ENCODE measurements at regions not wholly inside any gene's neighbourhood (a gene's known extent, or its start where the extent isn't known, plus 50 kb on each side); places are given as distances from the start of the nearest gene placed in this dataset.

DNA sequence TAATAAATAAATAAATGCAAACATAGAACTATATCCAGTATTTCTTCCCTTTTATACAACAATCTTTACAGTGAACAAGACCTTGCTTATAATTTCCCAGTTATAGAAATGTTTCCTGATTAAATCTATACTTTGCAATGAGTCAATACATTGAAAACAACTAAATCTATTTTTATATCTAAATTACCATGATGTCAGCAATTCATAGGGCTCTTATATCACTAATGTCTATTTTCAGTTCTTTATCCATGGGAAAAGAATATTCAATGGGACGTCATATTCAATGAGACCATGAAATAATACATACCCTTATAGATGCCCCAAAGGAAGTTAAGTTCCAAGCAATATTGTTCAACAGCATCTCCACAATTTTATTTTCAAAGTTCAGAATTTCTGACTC is 359.9 kb downstream of the CASP12 start:
- no peaks in the 10 kb centered on the region for H3K4me1 Mint-ChIP-seq
- DNase-seq, result no peak
- CTCF ChIA-PET, result no interaction called here
- H3K27me3 Mint-ChIP-seq, result no peaks in the 10 kb centered on the region
- no peak overlapping the region for H3K27ac Mint-ChIP-seq
- POLR2A ChIA-PET, result no interaction called here
- no peaks in the 10 kb centered on the region for H3K36me3 Mint-ChIP-seq (ENCODE audit: low read depth)
- H3K9me3 Mint-ChIP-seq, result no peaks in the 10 kb centered on the region
- no peak overlapping the region for H3K4me3 Mint-ChIP-seq

DNA sequence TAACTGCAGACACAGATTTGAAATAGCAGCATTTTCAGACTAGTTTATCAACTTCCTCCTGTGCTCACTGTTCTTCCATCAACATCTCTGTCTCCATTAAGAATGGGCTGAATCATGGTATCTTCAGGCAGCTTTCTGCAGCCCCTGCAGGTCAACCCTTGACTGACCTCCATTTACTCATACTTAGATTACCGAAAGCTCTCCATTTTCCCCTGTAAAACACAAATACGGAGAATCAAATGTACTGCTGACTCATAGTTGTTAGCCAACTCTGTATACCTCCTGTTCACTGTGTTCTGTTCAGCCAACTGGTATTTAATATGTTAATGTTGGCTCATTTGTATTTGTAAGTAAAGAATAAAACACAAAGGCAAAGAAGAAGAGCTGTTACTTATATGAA is 364.0 kb downstream of the CASP12 start:
- no peaks in the 10 kb centered on the region for H3K27me3 Mint-ChIP-seq
- POLR2A ChIA-PET, result no interaction called here
- no peaks in the 10 kb centered on the region for H3K36me3 Mint-ChIP-seq (ENCODE audit: low read depth)
- no peaks in the 10 kb centered on the region for H3K9me3 Mint-ChIP-seq
- no peaks in the 10 kb centered on the region for H3K4me1 Mint-ChIP-seq
- H3K27ac Mint-ChIP-seq, result no peak overlapping the region
- H3K4me3 Mint-ChIP-seq, result no peak overlapping the region
- CTCF ChIA-PET, result no interaction called here
- DNase-seq, result no peak

DNA sequence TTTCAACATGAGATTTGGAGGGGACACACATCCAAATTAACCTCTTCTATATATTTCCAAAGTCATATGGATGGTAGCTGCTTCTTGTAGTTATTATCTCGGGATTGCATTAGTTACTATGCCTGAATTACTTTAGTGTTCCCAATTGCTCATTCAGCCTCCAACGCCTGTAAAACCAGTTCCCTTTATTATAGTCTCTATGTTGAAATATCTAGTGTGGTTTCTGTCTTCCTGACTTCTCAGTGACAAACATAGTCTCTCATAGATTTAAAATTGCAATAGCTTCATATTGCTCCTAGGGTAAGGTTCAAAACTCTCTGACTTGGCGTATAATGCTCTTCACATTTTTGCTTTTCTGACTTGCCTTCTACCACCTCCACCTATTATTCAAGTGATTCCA is 366.4 kb downstream of the CASP12 start:
- CTCF ChIA-PET, result interaction anchor here (1.0 kb wide), 1 partner anchor 25 kb away, joined by 4 read pairs; no protein-coding TSS in a partner anchor
- no peak for DNase-seq
- Mint-ChIP-seq H3K4me1 (no peaks in the 10 kb centered on the region), H3K27ac (no peak overlapping the region), H3K36me3 (ENCODE audit: low read depth) (no peaks in the 10 kb centered on the region), H3K27me3 (no peaks in the 10 kb centered on the region), H3K4me3 (no peak overlapping the region), H3K9me3 (no peaks in the 10 kb centered on the region)
- POLR2A ChIA-PET, result no interaction called here

DNA sequence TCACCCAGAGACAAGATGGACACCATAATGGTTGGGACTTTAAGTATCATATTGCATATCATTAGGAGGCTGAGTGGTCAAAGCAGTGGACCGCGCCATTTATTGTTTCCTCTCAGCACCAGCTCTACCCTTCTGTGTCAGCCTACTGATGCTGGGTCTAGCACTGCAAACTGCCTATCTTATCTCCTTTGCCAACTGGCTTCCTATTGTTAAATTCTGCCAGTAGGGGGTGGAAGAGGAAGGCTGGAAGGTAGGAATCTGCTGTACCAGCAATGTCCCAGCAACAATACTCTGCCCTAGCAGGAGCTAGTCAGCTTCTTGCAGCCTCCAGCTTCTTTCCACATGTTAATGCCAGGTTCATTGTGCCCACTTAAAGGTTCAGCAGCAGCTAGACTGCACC is 367.1 kb upstream of the PDGFD start:
- POLR2A ChIA-PET, result interaction anchor here (0.6 kb wide), 1 partner anchor 27 kb away, joined by 3 read pairs; no protein-coding TSS in a partner anchor
- Mint-ChIP-seq H3K9me3 (no peaks in the 10 kb centered on the region), H3K36me3 (ENCODE audit: low read depth) (no peaks in the 10 kb centered on the region), H3K27ac (no peak overlapping the region), H3K4me1 (no peaks in the 10 kb centered on the region), H3K27me3 (no peaks in the 10 kb centered on the region), H3K4me3 (no peak overlapping the region)
- peak; percentile 18 for DNase-seq
- CTCF ChIA-PET, result interaction anchor here (0.7 to 1.2 kb wide), 3 partner anchors 26 to 502 kb away, joined by 3 to 4 read pairs (median 3); no protein-coding TSS in a partner anchor

DNA sequence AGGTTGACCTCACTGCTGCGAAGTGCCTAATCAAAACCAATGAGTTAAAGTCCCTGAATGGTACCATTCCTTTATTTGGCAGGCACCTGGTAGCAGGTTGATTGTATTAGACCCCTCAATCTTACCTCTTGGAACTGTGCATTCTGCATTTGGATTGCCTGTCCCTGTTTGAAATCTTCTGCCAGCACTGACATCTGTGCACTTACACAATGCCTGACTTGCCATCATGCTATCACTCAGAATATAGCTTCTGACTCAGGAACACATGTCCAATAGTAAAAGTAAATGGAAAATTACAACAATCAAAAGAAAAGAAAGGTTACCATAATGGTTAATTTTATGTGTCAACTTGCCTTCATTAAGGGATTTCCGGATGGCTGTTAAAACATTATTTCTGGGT is 366.0 kb upstream of the PDGFD start:
- POLR2A ChIA-PET, result no interaction called here
- Mint-ChIP-seq H3K4me1 (no peaks in the 10 kb centered on the region), H3K9me3 (no peaks in the 10 kb centered on the region), H3K27ac (no peak overlapping the region), H3K36me3 (ENCODE audit: low read depth) (no peaks in the 10 kb centered on the region), H3K4me3 (no peak overlapping the region), H3K27me3 (no peaks in the 10 kb centered on the region)
- no peak for DNase-seq
- CTCF ChIA-PET, result no interaction called here

DNA sequence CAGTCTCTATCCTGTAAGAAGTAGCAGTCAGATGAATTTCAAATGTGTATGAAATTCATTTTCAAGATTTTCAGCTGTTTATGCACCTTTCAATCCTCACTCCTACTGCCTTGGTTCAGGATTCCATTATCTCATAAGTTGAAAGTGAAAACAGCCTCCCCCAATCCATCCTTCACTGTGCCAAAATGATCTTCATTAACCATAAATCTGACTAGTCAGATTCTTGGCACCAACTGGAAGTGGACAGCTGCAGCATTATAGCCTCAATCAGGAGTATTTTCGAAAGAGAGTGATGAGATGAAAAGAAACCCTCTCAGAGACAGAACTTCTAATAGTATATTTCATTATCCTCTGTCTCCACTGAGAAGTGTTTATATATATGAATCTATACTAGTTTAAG is 365.3 kb upstream of the PDGFD start:
- H3K4me1 Mint-ChIP-seq, result no peaks in the 10 kb centered on the region
- H3K27ac Mint-ChIP-seq, result no peak overlapping the region
- no peak overlapping the region for H3K4me3 Mint-ChIP-seq
- H3K9me3 Mint-ChIP-seq, result no peaks in the 10 kb centered on the region
- CTCF ChIA-PET, result no interaction called here
- no peak for DNase-seq
- POLR2A ChIA-PET, result no interaction called here
- no peaks in the 10 kb centered on the region for H3K36me3 Mint-ChIP-seq (ENCODE audit: low read depth)
- no peaks in the 10 kb centered on the region for H3K27me3 Mint-ChIP-seq

DNA sequence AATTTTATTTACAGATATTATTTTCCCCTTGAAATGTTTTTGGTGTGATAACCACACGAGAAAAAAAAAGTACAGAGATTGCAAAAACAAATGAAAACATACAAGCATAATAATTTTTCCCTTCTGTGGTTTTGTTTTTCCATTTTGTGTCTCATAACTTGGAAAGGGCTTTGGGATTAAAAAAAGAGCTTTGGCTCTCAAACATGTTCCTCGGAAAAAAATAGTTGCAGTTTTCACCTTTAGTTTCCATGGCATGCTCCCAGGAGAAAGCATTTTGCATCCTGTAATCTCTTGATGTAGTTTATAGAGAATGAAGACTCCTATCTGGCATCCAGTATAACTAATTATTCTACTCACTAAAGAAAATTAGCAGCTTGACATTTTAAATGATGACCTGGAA is 362.1 kb upstream of the PDGFD start:
- Mint-ChIP-seq H3K27me3 (no peaks in the 10 kb centered on the region), H3K4me1 (no peaks in the 10 kb centered on the region), H3K27ac (no peak overlapping the region), H3K4me3 (no peak overlapping the region), H3K9me3 (no peaks in the 10 kb centered on the region), H3K36me3 (ENCODE audit: low read depth) (no peaks in the 10 kb centered on the region)
- DNase-seq, result no peak
- CTCF ChIA-PET, result no interaction called here
- POLR2A ChIA-PET, result no interaction called here

DNA sequence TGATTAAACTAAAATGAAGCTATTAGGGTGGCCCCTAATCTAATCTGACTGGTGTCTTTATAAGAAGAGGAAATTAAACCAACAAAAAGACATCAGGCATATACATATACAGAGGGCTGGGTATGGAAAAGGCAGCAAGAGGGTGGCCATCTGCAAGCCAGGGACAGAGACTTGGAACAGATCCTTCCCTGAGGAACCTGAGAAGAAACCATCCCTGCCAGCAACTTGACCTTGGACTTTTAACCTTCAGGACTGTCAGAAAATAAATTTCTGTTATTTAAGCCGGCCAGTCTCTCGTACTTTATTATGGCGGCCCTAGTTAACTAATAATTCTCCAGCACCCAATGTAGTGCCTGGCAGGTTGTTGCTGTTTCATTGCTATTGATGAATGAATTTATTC is 361.5 kb upstream of the PDGFD start:
- DNase-seq, result no peak
- no peak overlapping the region for H3K4me3 Mint-ChIP-seq
- POLR2A ChIA-PET, result no interaction called here
- H3K9me3 Mint-ChIP-seq, result no peaks in the 10 kb centered on the region
- no peaks in the 10 kb centered on the region for H3K27me3 Mint-ChIP-seq
- H3K36me3 Mint-ChIP-seq (ENCODE audit: low read depth), result no peaks in the 10 kb centered on the region
- CTCF ChIA-PET, result no interaction called here
- no peaks in the 10 kb centered on the region for H3K4me1 Mint-ChIP-seq
- H3K27ac Mint-ChIP-seq, result no peak overlapping the region

DNA sequence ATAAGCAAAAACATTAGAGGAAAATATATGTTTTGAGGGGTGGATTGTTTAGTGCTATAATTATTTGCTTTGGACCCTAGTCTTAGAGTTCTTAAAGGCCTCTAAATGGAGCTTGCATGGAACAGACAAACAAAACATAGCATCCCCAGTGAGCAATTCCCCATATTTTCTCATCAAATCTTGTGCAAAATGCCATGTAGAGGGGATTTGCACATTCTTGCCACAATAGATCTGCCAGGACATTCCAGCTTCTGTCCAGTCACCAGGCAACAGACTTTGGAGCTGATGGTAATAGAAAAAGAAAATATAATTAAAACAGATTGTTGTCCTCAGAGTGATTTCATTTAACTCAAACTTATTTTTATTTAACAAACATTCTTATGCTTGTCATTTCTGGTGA is 360.3 kb upstream of the PDGFD start:
- Mint-ChIP-seq H3K4me1 (no peaks in the 10 kb centered on the region), H3K4me3 (no peak overlapping the region), H3K36me3 (ENCODE audit: low read depth) (no peaks in the 10 kb centered on the region), H3K9me3 (no peaks in the 10 kb centered on the region), H3K27me3 (peaks cover 3% of the 10 kb centered on the region), H3K27ac (no peak overlapping the region)
- POLR2A ChIA-PET, result no interaction called here
- DNase-seq, result no peak
- CTCF ChIA-PET, result no interaction called here

DNA sequence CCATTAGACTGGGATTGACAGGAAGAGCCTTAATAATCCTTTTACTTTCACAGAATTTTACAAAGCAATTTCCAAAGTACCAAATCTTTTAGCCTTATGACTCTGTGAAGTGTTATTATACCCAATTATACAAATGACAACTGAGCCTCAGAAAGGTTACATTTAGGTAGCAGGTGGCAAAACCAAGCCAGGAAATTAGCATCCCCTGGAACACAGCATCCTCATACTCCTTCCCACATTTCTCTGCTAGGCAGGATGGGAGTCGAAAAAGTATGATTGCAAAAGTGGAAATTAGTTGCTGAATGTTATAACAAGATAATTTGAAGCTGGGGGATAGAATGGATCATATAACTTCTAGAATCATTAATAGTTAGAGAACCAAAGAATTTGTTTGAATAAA is 359.7 kb upstream of the PDGFD start:
- H3K9me3 Mint-ChIP-seq, result no peaks in the 10 kb centered on the region
- DNase-seq, result no peak
- H3K27me3 Mint-ChIP-seq, result peaks cover 4% of the 10 kb centered on the region
- H3K36me3 Mint-ChIP-seq (ENCODE audit: low read depth), result no peaks in the 10 kb centered on the region
- CTCF ChIA-PET, result no interaction called here
- H3K27ac Mint-ChIP-seq, result no peak overlapping the region
- no peak overlapping the region for H3K4me3 Mint-ChIP-seq
- POLR2A ChIA-PET, result no interaction called here
- H3K4me1 Mint-ChIP-seq, result no peaks in the 10 kb centered on the region

DNA sequence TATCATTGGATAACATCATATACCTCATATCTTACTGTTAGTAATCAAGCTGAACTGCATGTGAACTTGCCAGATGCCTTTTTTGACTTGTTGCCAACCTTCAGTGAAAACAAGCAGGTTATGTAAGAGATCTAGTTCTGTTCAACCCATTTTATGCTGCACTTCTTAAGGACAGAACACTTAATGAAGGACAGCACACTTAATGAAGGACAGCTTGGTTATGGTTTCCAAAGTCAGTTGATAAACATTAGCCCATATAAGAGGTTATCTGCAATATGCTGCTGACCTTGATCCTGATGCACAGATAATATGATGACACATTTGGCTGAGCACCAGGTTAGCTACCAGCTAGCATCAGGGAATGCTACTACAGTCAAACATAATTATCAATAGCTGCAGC is 358.7 kb upstream of the PDGFD start:
- no peak for DNase-seq
- H3K4me3 Mint-ChIP-seq, result no peak overlapping the region
- H3K36me3 Mint-ChIP-seq (ENCODE audit: low read depth), result no peaks in the 10 kb centered on the region
- H3K9me3 Mint-ChIP-seq, result no peaks in the 10 kb centered on the region
- CTCF ChIA-PET, result no interaction called here
- H3K27ac Mint-ChIP-seq, result no peak overlapping the region
- no peaks in the 10 kb centered on the region for H3K4me1 Mint-ChIP-seq
- peaks cover 4% of the 10 kb centered on the region for H3K27me3 Mint-ChIP-seq
- POLR2A ChIA-PET, result no interaction called here

DNA sequence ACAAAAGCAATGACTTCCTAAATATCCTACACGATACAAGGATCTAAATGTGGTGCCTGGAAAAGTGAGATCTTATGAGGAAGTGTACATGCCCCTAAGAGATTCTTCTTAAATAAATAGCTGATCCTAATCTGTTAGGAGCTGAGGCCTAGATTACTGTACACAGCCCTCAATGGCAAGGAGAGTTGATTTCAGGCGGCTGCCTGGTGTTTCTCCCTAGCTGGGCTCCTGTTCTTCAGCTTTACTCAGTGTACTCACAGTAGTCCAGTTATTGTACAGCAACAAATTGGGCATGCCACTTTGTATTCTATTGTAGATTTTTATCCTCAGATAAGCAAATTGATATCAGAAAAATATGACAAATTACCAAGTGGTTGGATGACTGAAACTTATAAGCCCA is 358.2 kb upstream of the PDGFD start:
- H3K27ac Mint-ChIP-seq, result no peak overlapping the region
- H3K27me3 Mint-ChIP-seq, result peaks cover 4% of the 10 kb centered on the region
- no peaks in the 10 kb centered on the region for H3K4me1 Mint-ChIP-seq
- H3K9me3 Mint-ChIP-seq, result no peaks in the 10 kb centered on the region
- no peak overlapping the region for H3K4me3 Mint-ChIP-seq
- no peaks in the 10 kb centered on the region for H3K36me3 Mint-ChIP-seq (ENCODE audit: low read depth)
- ChIA-PET CTCF (no interaction called here), POLR2A (no interaction called here)
- no peak for DNase-seq

DNA sequence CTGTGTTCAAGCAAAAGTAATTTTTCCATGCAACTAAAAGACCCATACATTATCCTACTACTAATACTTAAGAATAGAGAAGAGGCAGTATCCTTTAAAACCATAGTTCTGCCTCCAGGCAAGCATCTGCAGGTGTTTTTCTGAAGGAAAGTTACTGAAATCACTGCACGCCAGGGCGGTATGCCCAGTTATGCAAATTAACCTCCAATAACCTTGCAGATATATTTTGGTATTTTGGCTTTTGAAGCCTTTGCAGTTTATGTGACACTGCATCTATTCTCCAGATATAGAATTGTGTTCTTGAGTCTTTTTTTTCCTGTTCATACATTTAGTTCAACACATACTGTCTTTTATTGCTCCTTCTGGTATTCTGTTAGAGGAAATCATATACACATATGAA is 346.2 kb upstream of the PDGFD start:
- Mint-ChIP-seq H3K4me1 (no peaks in the 10 kb centered on the region), H3K27ac (no peak overlapping the region), H3K36me3 (ENCODE audit: low read depth) (no peaks in the 10 kb centered on the region), H3K27me3 (peaks cover 5% of the 10 kb centered on the region), H3K4me3 (no peak overlapping the region), H3K9me3 (no peaks in the 10 kb centered on the region)
- DNase-seq, result no peak
- POLR2A ChIA-PET, result no interaction called here
- CTCF ChIA-PET, result no interaction called here

DNA sequence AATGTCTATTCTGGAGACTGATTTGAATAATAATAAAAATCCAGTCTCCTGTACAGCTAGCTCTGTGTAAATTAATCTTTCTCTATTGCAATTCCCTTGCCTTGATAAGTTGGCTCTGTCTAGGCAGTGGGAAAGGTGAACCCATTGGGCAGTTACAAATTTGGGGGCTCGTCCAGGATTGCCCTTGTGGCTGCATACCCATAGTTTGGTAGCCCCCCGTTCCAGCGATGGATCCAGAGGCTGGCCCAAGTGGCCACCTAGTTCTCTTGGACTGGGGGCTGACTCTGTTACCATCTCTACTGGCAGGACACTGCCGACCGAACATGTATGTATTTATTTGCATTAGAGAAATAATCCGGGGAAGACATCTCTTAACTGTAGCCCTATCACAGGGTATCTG is 326.2 kb upstream of the PDGFD start:
- no peak for DNase-seq
- no peaks in the 10 kb centered on the region for H3K4me1 Mint-ChIP-seq
- ChIA-PET CTCF (no interaction called here), POLR2A (no interaction called here)
- no peaks in the 10 kb centered on the region for H3K36me3 Mint-ChIP-seq (ENCODE audit: low read depth)
- H3K4me3 Mint-ChIP-seq, result no peak overlapping the region
- no peak overlapping the region for H3K27ac Mint-ChIP-seq
- no peaks in the 10 kb centered on the region for H3K27me3 Mint-ChIP-seq
- peaks cover 10% of the 10 kb centered on the region for H3K9me3 Mint-ChIP-seq

DNA sequence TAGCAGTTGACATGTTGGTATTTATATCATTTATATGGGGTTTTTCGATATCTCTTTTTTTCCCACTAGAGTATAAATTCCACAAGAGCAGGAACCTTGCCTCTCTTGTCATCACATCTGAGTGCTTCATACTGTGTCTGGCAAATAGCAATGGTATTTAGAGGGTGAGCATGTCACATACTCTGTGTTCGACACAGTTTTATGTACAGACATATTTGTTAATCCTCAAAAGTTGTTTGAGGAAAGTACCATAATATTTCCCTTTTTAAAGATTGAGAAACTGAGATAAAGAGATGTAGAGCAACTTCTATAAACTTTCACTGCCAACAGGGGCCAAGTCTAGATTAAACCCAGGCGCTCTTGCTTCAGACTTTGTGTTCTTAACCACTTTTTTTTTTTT is 324.6 kb upstream of the PDGFD start:
- ChIA-PET CTCF (no interaction called here), POLR2A (no interaction called here)
- DNase-seq, result no peak
- Mint-ChIP-seq H3K9me3 (peaks cover 10% of the 10 kb centered on the region), H3K27me3 (no peaks in the 10 kb centered on the region), H3K36me3 (ENCODE audit: low read depth) (no peaks in the 10 kb centered on the region), H3K4me1 (no peaks in the 10 kb centered on the region), H3K4me3 (no peak overlapping the region), H3K27ac (no peak overlapping the region)
